ENCODE measurements at regions not wholly inside any gene's neighbourhood (a gene's known extent, or its start where the extent isn't known, plus 50 kb on each side); places are given as distances from the start of the nearest gene placed in this dataset.

DNA sequence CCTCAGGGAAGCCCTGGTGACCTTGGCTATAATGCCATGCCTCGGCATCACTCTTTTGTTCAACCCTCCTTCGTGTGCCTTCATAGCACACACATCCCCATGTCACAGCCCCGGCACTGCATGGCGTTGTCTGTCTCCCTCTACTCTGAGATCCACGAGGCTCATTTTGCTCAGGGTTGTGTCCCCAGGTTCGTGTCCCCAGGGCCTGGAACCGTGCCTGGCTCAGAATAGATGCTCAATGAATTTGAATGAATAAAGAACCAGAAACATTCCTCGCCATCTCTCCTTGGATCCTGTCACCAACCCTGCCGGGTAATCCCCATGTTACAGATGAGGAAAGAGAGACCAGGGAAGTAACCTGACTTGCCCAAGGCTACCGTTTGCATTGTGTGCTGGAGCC lies 177.3 kb downstream of the PTPRU start:
- TF ChIP-seq, protein P1, sequence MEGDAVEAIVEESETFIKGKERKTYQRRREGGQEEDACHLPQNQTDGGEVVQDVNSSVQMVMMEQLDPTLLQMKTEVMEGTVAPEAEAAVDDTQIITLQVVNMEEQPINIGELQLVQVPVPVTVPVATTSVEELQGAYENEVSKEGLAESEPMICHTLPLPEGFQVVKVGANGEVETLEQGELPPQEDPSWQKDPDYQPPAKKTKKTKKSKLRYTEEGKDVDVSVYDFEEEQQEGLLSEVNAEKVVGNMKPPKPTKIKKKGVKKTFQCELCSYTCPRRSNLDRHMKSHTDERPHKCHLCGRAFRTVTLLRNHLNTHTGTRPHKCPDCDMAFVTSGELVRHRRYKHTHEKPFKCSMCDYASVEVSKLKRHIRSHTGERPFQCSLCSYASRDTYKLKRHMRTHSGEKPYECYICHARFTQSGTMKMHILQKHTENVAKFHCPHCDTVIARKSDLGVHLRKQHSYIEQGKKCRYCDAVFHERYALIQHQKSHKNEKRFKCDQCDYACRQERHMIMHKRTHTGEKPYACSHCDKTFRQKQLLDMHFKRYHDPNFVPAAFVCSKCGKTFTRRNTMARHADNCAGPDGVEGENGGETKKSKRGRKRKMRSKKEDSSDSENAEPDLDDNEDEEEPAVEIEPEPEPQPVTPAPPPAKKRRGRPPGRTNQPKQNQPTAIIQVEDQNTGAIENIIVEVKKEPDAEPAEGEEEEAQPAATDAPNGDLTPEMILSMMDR (optimal IDR thresholded peaks at IDR 0.05 in 1 of 3, IDR thresholded peaks at IDR 0.05 in 1 of 3, conservative IDR thresholded peaks at IDR 0.05 in 1 of 3; ENCODE audit: extremely low read depth in 1 of 3, insufficient read depth in 2 of 3, low read length in 3 of 3) = no peak
- no peak for TF ChIP-seq EZH2 (IDR thresholded peaks at IDR 0.05; ENCODE audit: low read length)

Measured in keratinocyte (primary cell).